NCI-H2171 treated with DMSO at 0.1 percent for 48 hours (cell line): ENCODE measurements at regions not wholly inside any gene's neighbourhood (a gene's known extent, or its start where the extent isn't known, plus 50 kb on each side); places are given as distances from the start of the nearest gene placed in this dataset.
A peak's percentile ranks its signal among the peaks of the same experiment; 100 is the strongest.

Source experiments
- DNase-seq: peaks from one replicate; lab custom pipeline; 2025; lab: John Stamatoyannopoulos, UW

GRCh38 chr22:49193348-49193747, 634.3 kb downstream of the BRD1 start:
- no peak for DNase-seq

- DNase-seq: no peak
Measured at GRCh38 chr22:49192857-49193250, 634.8 kb downstream of the BRD1 start.

- DNase-seq: peak; percentile 91
Measured at GRCh38 chr22:49192180-49192856, 635.4 kb downstream of the BRD1 start.

- DNase-seq: no peak
Measured at GRCh38 chr22:49191506-49191980, 636.1 kb downstream of the BRD1 start.

- no peak for DNase-seq
Measured at GRCh38 chr22:49190816-49191505, 636.7 kb downstream of the BRD1 start.

- DNase-seq: no peak
Measured at GRCh38 chr22:49189871-49190270, 637.8 kb downstream of the BRD1 start.

- no peak for DNase-seq
Measured at GRCh38 chr22:49188591-49188990, 639.1 kb downstream of the BRD1 start.

- no peak for DNase-seq
Measured at GRCh38 chr22:49188091-49188490, 639.6 kb downstream of the BRD1 start.

GRCh38 chr22:49186762-49187161, 640.9 kb downstream of the BRD1 start:
- DNase-seq: no peak

- DNase-seq: no peak
Measured at GRCh38 chr22:49186293-49186692, 641.4 kb downstream of the BRD1 start.

- DNase-seq: no peak
Measured at GRCh38 chr22:49185312-49185969, 642.2 kb downstream of the BRD1 start.

GRCh38 chr22:49184736-49185135, 642.9 kb downstream of the BRD1 start:
- no peak for DNase-seq

- DNase-seq: no peak
Measured at GRCh38 chr22:49183826-49184216, 643.9 kb downstream of the BRD1 start.

GRCh38 chr22:49183208-49183825, 644.4 kb downstream of the BRD1 start:
- DNase-seq: no peak

- DNase-seq: no peak
Measured at GRCh38 chr22:49182416-49182815, 645.3 kb downstream of the BRD1 start.

GRCh38 chr22:49181942-49182341, 645.7 kb downstream of the BRD1 start:
- no peak for DNase-seq

- DNase-seq: no peak
Measured at GRCh38 chr22:49181431-49181830, 646.2 kb downstream of the BRD1 start.

GRCh38 chr22:49180683-49181024, 647.0 kb downstream of the BRD1 start:
- no peak for DNase-seq

- no peak for DNase-seq
Measured at GRCh38 chr22:49179886-49180682, 647.6 kb downstream of the BRD1 start.

- no peak for DNase-seq
Measured at GRCh38 chr22:49179175-49179574, 648.5 kb downstream of the BRD1 start.

GRCh38 chr22:49178246-49179005, 649.2 kb downstream of the BRD1 start:
- no peak for DNase-seq
